Myocyte (in vitro differentiated cells): ENCODE measurements at regions not wholly inside any gene's neighbourhood (a gene's known extent, or its start where the extent isn't known, plus 50 kb on each side); places are given as distances from the start of the nearest gene placed in this dataset.
A peak's percentile ranks its signal among the peaks of the same experiment; 100 is the strongest.

ENCODE experiments used
- DNase-seq: peaks from one replicate; pipeline ENCODE4 v3.0.0-alpha.2; 2012; ENCODE audit warnings: low read depth

DNA sequence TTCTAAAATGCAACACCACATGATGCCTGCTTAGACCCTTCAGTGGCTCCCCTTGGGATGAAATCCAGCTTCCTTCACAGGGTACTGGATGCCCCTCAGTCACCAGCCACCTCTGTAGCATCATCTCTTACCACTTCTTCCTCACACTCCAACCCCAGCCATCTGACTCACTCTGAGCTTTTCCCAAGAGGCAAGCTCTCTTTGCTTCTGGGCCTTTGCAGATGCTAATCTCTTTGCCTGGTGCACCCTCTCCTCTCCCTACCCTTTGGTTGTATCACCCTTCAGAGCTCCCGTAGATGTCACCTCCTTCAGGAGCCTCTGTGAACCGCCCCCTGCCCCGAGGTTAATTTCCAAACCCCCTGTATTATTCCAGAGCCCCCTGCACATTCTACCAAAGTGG is 164.8 kb upstream of the ZC3H12A start:
- no peak for DNase-seq

DNA sequence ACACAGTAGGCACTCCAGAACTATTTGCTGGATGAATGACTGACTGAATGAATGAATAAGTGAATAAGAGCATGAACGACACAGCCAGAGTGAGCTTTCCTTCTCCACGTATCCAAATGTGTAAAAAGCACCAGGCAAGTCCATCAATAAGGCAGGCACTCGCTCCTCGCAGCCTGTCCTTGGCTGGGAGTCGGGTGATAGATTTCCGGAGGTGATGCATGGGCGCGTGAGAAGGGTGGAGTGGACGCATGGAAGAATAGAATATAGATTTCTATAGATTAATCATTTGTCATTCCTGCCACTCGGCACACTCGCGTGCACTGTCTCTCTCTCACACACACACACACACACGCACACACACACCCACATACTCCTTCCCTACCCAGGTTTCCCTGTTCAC is 164.3 kb upstream of the ZC3H12A start:
- no peak for DNase-seq

DNA sequence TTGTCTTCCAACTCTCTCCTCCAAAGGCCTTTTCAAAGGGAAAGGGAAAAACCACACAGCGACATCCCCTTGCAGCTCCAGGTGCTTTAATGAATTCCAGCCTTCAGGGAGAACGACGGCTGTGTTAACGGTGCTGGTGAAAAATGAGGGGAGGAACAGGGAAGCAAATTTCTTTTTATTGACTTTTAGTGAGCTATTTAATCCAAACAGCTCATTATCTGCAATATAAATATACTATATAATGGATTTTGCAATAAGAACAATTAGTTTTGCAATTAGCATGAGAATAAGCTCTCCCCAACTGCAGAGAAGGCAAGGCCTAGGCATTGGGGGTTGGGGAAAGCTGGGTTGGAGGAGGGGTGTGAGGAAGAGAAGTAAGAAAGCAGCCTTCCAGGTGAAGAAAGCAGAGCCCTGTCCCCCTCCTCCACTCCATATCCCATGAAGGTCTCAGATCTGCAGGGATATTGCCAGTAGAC is 159.0 kb upstream of the ZC3H12A start:
- no peak for DNase-seq

DNA sequence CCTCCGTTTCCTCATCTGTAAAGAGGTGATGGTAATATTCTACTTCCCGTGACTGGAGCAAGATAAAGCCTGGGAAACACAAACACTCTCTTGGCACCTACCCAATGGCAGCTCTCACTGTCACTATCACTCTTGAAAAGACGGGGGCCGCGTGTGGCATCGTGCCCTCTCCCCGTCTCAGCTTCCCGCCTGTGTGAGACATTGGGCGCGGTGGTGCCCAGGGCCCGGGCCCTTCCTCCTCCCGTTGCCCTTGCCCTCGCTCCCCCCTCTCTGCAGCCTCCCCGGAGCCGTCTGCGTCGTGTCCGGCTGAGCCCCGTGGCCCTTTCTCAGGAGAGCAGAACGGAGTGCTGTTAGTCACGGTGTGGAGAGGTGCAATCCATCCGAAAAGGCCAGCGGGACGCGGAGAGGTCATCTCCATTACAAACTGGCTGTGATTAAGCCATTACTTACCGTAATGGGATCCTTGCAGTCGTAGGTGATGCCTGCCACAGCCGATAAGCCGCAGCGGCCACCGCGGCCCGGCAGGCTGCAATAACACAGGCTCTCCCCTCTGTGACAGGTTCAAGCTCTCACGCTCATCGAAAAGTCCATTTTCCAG is 156.4 kb upstream of the ZC3H12A start:
- DNase-seq, result no peak

DNA sequence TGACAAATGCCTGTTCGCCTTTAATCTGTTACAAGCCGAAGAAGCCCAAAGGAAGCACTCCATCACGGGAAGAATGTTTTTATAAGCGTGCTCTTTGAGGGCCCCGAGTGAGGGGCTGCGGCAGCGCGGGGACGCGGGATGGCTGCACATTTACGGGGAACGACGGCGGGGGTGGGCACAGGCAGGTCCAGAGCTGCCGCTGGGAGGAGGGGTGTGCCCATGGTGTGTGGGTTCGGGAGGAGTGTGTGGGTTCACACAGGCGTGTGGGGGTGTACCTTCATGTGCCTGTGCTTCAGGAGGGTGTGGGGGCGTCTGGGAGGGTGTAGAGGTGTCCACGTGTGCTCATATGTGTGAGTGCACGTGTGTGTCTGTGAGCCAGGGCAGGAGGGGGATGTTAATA is 155.9 kb upstream of the ZC3H12A start:
- no peak for DNase-seq

DNA sequence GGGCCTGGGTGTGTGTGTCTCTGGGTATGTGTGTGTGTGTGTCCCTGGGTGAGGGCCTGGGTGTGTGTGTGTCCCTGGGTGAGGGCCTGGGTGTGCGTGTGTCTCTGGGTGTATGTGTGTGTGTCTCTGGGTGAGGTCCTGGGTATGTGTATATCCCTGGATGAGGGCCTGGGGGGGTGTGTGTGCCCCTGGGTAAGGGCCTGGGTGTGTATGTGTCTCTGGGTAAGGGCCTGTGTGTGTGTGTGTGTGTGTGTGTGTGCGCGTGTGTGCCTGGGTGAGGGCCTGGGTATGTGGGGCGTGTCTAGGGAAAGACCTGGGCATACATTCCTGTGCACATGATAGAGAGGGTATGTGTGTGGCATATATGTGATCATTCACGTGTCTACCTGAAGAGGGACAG is 155.1 kb upstream of the ZC3H12A start:
- DNase-seq, result no peak

DNA sequence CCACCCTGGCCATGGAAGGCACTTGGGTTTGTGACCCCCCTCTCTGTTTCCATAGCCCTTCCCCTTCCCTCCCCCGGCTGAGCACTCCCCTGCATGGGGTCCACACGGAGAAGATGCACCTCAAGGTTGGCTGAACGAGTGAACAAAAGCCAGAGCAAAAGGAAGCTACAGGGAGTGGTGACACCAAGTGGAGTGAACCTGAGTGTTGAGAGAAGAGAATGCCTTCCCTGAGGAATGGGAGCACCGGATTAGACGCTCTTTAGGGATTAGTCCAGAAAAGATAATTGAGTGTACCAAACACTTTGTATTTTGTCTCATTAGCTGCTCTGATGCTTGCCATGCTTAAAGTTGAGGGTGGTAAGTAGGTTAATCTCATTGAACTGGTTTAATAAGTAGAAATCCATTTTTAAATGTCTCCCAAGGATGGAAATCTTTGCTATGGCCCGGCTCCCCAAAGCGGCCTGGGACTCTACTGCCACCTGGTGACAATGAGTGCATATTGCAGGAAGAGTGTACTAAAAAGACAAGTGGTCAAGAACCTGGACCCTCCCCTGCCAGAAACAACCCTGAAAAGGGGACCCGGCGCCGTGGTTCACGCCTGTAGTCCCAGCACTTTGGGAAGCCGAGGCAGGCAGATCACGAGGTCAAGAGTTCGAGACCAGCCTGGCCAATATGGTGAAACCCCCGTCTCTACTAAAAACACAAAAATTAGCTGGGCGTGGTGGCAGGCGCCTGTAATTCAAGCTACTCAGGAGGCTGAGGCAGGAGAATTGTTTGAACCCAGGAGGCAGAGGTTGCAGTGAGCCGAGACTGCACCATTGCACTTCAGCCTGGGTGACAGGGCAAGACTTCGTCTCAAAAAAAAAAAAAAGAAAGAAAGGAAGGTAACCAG is 150.6 kb upstream of the ZC3H12A start:
- DNase-seq, result peak; percentile 2

DNA sequence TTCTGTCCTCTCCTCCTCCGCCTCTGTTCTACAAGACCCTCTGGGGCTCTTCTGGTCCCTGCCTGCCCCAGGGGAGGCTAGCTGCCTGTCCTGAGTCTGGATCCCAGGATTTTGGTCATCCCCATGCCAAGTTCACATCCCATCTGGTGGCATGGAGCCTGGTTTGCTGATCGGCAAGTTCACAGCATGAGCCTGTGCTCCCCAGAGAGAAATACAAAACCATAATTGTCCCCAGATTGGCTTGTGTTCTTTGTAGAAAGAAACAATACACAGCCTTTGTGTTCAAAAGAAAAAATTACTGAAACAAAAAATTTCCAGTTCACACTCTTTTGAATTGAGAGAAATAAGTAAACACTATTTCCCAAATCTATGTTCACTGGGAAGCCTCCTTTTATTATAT is 149.4 kb upstream of the ZC3H12A start:
- no peak for DNase-seq

DNA sequence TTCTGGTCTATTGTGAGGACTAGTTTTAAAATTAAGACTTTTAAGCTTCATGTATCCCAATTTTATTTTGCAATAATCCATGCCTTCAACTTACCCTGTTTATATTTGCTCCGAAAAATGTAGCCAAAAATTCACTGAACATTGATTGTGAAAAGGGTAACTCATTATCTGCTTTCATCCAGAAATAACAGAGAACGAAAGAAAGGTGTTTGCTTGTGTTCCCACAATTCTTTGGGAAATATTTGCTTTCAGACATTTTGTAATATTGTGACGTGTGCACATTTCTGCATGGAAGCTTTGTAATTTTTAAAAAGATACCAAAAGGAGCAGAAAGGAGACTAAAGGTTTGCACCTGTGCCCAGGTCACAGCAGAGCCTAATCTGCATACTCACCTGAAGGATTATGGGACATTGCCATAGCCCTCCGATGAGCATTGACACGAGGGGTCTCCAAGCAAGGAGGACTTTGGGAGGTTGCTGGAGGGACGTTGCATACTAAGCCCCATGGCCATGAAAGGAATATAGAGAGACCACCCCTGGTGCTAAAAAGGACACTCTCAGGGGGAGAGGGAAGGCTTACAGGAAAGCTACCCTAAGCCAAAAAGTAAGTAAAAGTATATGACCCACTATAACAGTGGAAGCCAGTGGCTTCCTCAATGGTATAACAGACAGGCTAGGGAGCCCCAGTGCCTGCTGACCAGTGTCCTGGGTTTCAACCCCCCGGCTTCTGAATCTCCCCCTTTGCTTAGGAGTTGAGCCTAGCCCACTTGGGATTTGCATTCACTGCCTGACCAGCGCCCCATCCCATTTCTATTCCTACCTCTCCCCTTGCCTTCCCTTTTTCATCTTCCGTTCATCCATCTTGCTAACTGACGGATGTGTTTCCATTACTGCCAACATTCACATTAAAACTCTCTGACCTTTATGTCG is 148.6 kb upstream of the ZC3H12A start:
- DNase-seq, result no peak

DNA sequence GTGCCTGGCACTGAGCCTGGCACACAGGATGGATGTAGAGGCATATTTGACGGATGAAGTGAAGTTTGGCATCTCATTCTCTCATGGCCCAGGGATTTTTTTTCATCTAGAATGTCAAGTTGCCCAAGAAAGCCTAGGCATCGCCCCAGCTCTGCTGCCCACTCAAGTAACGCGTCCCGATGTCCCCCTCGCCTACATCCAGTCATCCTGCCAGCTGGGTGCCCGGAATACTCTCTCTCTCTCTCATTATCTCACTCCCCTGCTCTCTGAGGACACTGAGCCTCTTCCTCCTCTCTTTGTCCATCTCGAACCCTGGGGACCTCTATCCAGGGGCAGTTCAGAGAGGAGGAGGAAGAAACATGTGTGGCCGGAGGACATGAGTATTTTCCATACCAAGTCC is 142.3 kb upstream of the ZC3H12A start:
- no peak for DNase-seq

DNA sequence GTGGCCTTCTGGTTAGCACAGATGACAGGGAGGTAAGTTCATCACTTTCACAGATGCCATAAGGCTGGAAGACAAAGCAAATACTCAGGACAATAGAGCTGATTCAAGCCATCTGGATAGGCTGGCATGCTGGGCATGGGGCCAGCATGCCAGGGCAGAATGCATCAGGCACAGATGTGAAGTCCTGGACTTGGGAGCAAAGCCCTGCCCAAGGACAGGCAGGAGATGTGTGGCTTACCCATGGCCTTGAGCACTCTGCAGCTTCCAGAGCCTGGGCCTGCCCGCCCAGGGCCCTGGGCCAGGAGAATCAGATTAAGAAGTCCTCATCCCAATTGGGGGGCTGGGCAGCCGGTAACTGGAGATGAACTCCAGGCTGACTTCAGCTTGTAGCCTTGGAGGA is 135.7 kb upstream of the ZC3H12A start:
- no peak for DNase-seq

DNA sequence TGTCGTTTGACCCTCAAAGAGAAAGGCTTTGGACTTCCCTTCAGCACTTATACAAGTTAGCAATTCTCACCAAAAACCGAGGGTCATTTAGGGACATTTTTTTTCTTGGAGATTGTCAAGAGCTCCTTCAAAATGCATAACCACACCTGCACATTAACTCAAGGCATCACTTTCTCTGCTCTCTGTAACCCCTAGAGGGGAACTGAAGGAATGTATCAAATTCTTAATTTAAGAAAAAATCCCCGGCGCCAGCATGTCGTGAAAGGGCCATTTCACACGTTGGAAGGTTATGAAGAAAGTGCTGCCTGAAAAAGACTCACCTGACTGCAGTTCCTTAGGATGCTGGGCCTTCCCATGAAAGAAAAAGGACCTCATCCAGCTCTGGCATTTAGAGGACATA is 131.6 kb upstream of the ZC3H12A start:
- no peak for DNase-seq

DNA sequence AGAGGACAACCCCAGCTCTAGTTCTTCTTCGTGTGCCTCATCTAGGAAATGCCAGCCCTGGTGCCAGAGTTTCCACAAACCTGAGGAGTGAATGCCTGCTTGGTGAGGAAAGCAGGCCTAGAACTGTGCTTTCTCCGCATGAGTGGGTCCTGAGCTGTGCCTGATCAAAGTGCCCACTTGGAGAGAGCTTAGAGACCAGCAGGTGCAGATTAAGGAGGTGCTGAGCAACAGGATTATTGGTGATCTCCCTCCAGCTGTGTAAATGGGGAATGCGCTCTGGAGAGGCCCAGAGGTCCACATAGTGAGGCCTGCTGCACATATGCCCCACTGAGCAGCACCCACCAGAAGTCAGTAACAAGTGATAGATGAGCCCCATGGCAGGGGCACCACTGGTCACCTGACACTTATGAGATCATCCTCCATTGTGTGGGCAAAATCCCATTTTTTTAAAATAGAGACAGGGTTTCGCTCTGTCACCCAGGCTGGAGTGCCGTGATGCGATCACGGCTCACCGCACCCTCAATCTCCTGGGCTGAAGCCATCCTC is 127.2 kb upstream of the ZC3H12A start:
- no peak for DNase-seq

DNA sequence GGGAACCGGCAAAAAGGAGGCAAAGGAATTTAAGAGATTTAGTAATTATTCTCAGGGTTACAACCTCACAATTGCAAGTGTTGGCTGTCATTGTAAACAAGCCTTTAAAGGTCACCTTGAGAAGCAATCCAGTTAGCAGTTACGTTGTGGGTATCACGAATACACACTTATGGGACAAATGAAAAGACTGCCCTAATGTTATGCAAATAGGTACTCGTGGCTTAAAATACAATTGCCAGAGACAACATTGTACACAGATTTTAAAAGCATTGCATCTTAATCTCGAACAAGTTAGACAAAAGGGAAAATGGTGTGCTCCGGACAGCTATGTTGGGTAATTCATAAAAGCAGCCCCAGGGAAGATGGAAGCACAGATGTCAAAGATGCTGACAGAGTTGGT is 120.5 kb upstream of the ZC3H12A start:
- no peak for DNase-seq

DNA sequence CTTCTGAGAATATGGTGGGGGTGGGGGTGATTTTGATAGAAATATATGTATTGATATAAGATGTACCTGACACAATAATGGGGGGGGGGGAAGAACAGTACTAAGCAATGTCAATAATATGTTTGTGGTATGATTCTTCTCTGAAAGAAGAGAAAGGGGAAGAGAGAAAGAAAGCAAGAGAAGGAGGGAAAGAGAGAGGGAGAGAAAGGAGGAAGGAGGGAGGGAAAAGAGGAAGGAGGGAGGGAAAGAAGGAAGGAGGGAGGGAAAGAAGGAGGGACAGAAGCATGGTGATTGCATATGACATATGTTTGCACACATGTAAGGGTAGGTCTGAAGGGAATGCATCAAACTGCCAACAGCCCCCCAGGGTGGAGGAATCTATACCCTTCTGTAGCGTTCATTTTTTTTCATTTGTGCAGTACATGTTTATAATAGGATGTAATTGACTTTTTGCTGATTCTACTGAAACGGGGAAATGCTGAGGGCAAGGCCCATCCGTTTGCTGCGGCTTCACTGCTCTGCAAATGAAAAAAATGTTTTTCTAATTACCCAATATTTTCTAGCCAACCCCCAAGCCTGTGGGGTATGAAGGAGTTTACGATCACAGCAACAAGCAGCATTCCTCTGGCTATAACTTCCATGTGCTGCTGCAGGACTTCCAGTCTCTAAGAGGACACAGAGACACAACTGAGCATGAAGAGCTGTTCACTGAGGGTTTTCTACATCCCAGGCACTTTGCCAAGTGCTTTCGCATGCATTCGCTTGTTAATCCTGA is 119.3 kb upstream of the ZC3H12A start:
- DNase-seq, result no peak

DNA sequence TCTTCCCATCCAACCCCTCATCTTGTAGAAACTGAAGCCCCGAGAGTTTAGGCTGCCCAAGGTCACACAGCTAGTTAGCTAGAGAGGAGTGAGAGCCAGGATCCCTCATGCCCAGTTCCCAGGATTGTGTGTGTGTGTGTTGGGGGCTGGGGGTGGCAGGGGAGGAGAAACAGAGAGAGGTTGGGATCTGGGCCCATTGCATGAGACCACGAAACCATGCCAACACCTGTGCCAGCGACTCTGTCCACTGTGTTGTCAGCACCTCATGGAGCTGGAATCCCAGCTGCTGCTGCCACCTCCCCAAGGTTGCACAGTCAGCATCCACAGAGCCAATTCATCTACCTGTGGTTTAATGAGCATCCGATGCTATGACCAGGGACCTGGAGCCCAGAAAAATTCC is 115.4 kb upstream of the ZC3H12A start:
- no peak for DNase-seq

DNA sequence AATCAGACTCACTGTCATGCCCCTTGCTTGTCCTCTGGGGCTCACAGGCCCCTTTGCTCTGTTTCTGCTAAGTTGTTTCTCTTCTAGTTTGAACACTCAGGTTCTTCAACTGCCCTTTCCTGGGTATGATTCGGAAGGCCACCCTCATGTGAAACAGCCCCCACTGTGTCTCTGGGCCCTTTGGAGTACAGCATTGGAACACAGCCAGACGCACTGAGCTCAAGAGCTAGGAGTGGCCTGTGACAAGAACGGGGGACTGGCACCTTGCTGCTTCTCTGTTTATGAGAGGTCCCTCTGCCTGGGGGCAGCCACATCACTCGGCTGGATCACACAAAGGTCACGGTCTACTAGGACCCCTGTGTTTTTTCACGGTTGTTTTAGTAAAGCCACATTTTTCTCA is 114.4 kb upstream of the ZC3H12A start:
- DNase-seq, result no peak

DNA sequence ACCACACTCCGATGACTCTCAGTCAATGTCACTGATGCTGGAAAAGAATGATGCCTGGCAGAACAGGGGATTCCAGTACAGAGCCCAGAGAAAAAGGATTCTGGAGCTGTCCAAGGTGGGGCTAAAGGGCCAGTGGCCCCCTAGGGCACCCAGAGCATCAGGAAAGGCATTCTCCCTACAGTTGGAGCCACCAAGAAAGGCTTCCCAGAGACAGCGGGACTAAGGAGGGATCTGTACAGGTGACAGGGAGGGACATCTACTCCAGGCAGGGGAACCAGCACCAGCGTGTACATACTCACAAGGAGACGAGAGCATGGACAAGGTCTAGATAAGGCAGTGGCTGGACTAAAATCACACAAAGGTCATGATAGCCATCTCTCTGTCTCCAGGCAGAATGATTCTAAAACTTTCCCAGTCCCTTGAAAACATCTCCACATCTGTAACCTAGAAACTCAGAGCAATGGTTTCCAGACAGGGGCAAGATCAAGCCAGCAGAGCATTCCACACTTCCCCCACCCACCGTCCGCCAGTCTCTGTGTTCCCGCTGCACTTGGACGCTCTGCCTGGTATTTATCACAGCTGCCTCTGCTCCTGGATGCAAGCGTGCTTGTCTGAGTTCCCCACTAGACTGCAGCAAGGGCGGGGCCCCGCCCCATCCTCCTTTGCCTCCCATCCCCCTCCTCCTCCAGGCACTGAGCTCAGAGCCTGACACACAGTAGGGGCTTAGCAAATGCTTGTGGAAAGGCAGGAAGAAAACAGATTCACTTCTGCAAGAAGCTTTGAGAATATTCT is 111.6 kb upstream of the ZC3H12A start:
- no peak for DNase-seq

DNA sequence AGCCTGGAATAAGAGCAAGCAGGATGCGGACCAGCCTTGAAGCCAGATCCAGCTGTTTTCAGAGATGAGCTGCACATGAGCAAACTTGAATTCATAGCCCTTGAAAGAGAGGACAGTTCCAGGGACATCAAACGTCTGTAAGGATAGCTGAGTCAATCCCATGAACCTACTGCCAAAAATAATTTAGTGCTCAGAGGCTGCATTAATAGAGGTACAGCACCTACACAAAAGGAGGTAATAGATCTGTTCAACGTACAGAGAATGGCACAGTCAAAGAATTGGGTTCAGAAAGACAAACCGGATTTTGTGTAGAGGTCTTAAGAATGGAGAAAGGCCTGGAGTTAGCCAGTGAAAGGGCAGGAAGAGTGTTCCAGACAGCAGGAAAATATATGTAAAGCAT is 110.8 kb upstream of the ZC3H12A start:
- DNase-seq, result no peak
